Ramos (cell line): ENCODE measurements at regions not wholly inside any gene's neighbourhood (a gene's known extent, or its start where the extent isn't known, plus 50 kb on each side); places are given as distances from the start of the nearest gene placed in this dataset.
"Not testable (repeated sequence)": the region's sequence is repeated elsewhere in the genome, so short reads cannot be mapped to it uniquely, and the experiment has no call there.

Experiments
- in situ Hi-C: fragments of 300-500 bp; cut with MboI; formaldehyde crosslinking; loops from one replicate; pipeline ENCODE4 v1.14.3; 2022; ENCODE audit warnings: low sequenced_read_pairs; ENCODE audit not compliant: unreplicated experiment

- in situ Hi-C loops, result no loop called here
These were observed 223.2 kb downstream of the KTN1 start for GRCh38 chr14:55802986-55803872.

- in situ Hi-C loops, result no loop called here
These were observed 224.0 kb downstream of the KTN1 start for GRCh38 chr14:55803873-55804553.

GRCh38 chr14:55805250-55805649, 225.2 kb downstream of the KTN1 start:
- in situ Hi-C loops, result no loop called here

- in situ Hi-C loops, result no loop called here
These were observed 227.3 kb downstream of the KTN1 start for GRCh38 chr14:55807053-55807880.

GRCh38 chr14:55807881-55808379, 227.9 kb downstream of the KTN1 start:
- in situ Hi-C loops, result no loop called here

- in situ Hi-C loops, result no loop called here
These were observed 233.6 kb downstream of the KTN1 start for GRCh38 chr14:55813630-55814029.

- in situ Hi-C loops, result no loop called here
These were observed 234.1 kb downstream of the KTN1 start for GRCh38 chr14:55814064-55814463.

- in situ Hi-C loops, result no loop called here
These were observed 234.9 kb downstream of the KTN1 start for GRCh38 chr14:55814873-55815272.

- in situ Hi-C loops, result no loop called here
These were observed 236.2 kb downstream of the KTN1 start for GRCh38 chr14:55816225-55816624.

GRCh38 chr14:55819610-55820304, 239.8 kb downstream of the KTN1 start:
- in situ Hi-C loops, result no loop called here

GRCh38 chr14:55822906-55823305, 242.9 kb downstream of the KTN1 start:
- in situ Hi-C loops, result no loop called here

- in situ Hi-C loops, result no loop called here
These were observed 252.3 kb downstream of the KTN1 start for GRCh38 chr14:55832122-55832911.

GRCh38 chr14:55832974-55833373, 253.0 kb downstream of the KTN1 start:
- in situ Hi-C loops, result no loop called here

GRCh38 chr14:55834390-55834789, 254.4 kb downstream of the KTN1 start:
- in situ Hi-C loops, result no loop called here

- in situ Hi-C loops, result no loop called here
These were observed 256.0 kb downstream of the KTN1 start for GRCh38 chr14:55835985-55836384.

GRCh38 chr14:55837467-55837866, 257.5 kb downstream of the KTN1 start:
- in situ Hi-C loops, result no loop called here

GRCh38 chr14:55838529-55839052, 258.6 kb downstream of the KTN1 start:
- in situ Hi-C loops, result no loop called here

GRCh38 chr14:55839301-55839947, 259.4 kb downstream of the KTN1 start:
- in situ Hi-C loops, result not testable (repeated sequence)
